Gastroesophageal sphincter (tissue), 4 donors: ENCODE measurements at regions not wholly inside any gene's neighbourhood (a gene's known extent, or its start where the extent isn't known, plus 50 kb on each side); places are given as distances from the start of the nearest gene placed in this dataset.

ENCODE experiments used
- ATAC-seq: fragments of 150-250 bp; one replicate; pipeline ENCODE4 v1.9.1; 2016; ENCODE audit warnings: mild to moderate bottlenecking, moderate library complexity
- H3K27ac ChIP-seq, 4 donors: fragments of 200-600 bp; sonication (generic) in 3 of 4; 1 replicate in 3 of 4; 2 replicates in 1 of 4; pipeline ENCODE4 v1.5.1; 2016 to 2019
- H3K27me3 ChIP-seq: fragments of 200-600 bp; sonication (generic); one replicate; pipeline ENCODE4 v1.5.1; 2019
- H3K36me3 ChIP-seq, 2 donors: fragments of 200-600 bp; sonication (generic); one replicate each; pipeline ENCODE4 v1.5.1; 2019; ENCODE audit warnings: control low read depth in 1 of 2
- H3K4me1 ChIP-seq, 3 donors: fragments of 200-600 bp; sonication (generic); 1 replicate in 2 of 3; 2 replicates in 1 of 3; pipeline ENCODE4 v1.5.1; 2016 to 2019; ENCODE audit warnings: control low read depth in 2 of 3
- H3K4me3 ChIP-seq, 2 donors: fragments of 200-600 bp; sonication (generic); one replicate each; pipeline ENCODE4 v1.5.1; 2019; ENCODE audit warnings: mild to moderate bottlenecking in 1 of 2, moderate library complexity in 1 of 2
- H3K9me3 ChIP-seq, 3 donors: fragments of 200-600 bp; sonication (generic); one replicate each; pipeline ENCODE4 v1.5.1; 2017 to 2019; ENCODE audit warnings: control low read depth in 2 of 3
- EP300 ChIP-seq: sonication (generic); formaldehyde crosslinking; IDR thresholded peaks from one replicate; pipeline ENCODE4 v1.6.1; 2017; ENCODE audit warnings: antibody characterized with exemption, mild to moderate bottlenecking
- POLR2A ChIP-seq, 2 donors: fragments of 450-650 bp; IDR thresholded peaks; one replicate each; pipeline ENCODE4 v1.6.1; 2017; ENCODE audit warnings: antibody characterized with exemption in 2 of 2, mild to moderate bottlenecking in 2 of 2, moderate library complexity in 1 of 2
- POLR2AphosphoS5 ChIP-seq: sonication (generic); formaldehyde crosslinking; IDR thresholded peaks from one replicate; pipeline ENCODE4 v1.6.1; 2017; ENCODE audit warnings: antibody characterized with exemption
- WGBS, 2 donors: methylation state at CpG; one replicate each; pipeline ENCODE4 v1.1.5; 2018; ENCODE audit warnings: low coverage in 1 of 2; 5-methylcytosine and 5-hydroxymethylcytosine counted together
- TF ChIP-seq, protein P1 (sequence below), 4 experiments: fragments of 200-600 bp in 2 of 4; fragments of 450-650 bp in 2 of 4; sonication (generic) in 1 of 4; IDR thresholded peaks; one replicate each; pipeline ENCODE4 v1.5.1; 2017 to 2019; ENCODE audit warnings: antibody characterized with exemption in 4 of 4, mild to moderate bottlenecking in 2 of 4, moderate library complexity in 2 of 4

DNA sequence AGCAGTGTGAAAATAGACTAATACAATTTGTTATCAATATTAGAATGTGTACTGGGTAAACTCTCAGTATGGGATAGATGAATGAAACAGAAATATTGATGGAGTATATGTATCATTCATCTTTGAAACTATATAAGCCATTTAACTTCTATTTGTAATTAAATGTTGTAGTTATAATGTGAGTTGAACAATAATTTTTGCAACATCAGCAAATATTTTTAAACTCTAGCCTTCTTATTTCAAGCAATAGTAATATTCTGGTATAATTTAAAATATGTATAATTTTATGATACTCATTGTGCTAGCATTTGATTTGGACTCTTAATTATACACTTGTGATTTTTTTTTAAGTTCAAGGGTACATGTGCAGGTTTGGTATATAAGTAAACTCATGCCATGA lies 59.6 kb upstream of the RGMB start:
- Histone ChIP-seq H3K36me3 (no peaks in the 10 kb centered on the region), H3K9me3 (no peaks in the 10 kb centered on the region), H3K4me1 (no peaks in the 10 kb centered on the region), H3K27me3 (no peaks in the 10 kb centered on the region), H3K4me3 (no peak overlapping the region), H3K27ac (no peak overlapping the region)
- TF ChIP-seq, protein P1, sequence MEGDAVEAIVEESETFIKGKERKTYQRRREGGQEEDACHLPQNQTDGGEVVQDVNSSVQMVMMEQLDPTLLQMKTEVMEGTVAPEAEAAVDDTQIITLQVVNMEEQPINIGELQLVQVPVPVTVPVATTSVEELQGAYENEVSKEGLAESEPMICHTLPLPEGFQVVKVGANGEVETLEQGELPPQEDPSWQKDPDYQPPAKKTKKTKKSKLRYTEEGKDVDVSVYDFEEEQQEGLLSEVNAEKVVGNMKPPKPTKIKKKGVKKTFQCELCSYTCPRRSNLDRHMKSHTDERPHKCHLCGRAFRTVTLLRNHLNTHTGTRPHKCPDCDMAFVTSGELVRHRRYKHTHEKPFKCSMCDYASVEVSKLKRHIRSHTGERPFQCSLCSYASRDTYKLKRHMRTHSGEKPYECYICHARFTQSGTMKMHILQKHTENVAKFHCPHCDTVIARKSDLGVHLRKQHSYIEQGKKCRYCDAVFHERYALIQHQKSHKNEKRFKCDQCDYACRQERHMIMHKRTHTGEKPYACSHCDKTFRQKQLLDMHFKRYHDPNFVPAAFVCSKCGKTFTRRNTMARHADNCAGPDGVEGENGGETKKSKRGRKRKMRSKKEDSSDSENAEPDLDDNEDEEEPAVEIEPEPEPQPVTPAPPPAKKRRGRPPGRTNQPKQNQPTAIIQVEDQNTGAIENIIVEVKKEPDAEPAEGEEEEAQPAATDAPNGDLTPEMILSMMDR (IDR thresholded peaks at IDR 0.05): no peak
- no peak for TF ChIP-seq EP300
- no peak for ATAC-seq

DNA sequence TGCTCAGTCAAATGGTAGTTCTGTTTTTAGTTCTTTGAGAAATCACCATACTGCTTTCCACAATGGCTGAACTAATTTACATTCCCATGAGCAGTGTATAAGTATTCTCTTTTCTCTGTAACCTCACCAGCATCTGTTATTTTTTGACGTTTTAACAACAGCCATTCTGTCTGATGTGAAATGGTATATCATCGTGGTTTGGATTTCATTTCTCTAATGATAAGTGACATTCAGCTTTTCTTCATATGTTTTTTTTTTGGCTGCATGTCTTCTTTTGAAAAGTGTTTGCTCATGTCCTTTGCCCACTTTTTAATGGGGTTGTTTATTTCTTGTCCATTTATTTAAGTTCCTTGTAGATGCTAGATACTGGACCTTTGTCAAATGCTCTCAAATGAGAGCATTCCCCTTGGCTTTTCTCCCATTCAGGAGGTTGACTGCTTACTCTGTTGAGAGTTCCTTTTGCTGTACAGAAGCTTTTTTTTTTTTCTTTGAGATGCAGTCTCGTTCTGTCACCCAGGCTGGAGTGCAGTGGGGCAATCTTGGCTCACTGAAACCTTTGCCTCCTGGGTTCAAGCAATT lies 58.7 kb upstream of the RGMB start:
- H3K4me1 ChIP-seq: no peaks in the 10 kb centered on the region
- H3K27ac ChIP-seq: no peak overlapping the region
- 49 to 56% methylated on average over 3 of the region's 3 CpGs for WGBS, 2 donors
- no peak for ATAC-seq
- H3K9me3 ChIP-seq: no peaks in the 10 kb centered on the region
- TF ChIP-seq POLR2A (IDR thresholded peaks at IDR 0.05) (no peak), EP300 (no peak), POLR2AphosphoS5 (no peak)
- TF ChIP-seq, protein P1 (IDR thresholded peaks at IDR 0.05): no peak
- no peaks in the 10 kb centered on the region for H3K27me3 ChIP-seq
- no peaks in the 10 kb centered on the region for H3K36me3 ChIP-seq
- no peak overlapping the region for H3K4me3 ChIP-seq

DNA sequence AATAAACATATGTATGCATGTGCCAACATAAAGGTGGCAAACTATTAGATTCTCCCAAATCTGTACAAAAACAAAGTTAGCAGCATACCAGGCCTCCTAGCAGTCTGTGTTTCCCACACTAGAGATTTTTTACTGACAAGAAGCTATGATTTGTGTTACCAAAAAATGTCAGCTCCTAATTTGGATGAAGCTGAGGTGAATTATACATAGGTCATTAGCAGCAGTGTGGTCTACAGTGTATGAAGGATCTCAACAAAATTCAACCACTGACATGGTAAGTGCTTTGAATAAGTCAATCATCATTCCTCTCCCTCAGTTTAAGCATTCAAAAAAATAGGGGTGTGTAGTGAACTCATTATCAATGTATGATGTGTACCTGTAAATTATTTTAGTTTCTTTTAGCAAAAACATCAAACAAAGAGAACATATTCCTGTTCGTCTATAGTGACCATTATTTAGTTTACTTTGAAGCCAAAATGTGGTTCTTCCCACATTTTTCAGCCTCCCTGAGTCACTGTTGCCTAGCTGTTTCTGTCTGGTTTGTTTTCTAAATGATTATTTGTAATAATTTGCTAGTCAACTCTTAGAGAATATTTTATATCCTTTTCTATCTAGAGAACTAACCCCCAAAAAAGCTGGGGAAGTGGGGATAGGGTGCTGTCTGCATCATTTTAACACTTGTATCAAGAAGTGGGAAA lies 52.1 kb upstream of the RGMB start:
- H3K36me3 ChIP-seq: no peaks in the 10 kb centered on the region
- no peaks in the 10 kb centered on the region for H3K27me3 ChIP-seq
- no peak for ATAC-seq
- H3K4me1 ChIP-seq: peaks cover 0 to 21% (median 0%) of the 10 kb centered on the region in 3 donors
- no peak overlapping the region for H3K4me3 ChIP-seq
- H3K9me3 ChIP-seq: no peaks in the 10 kb centered on the region
- 60% methylated on average over 1 of the region's 1 CpG for WGBS, 2 donors
- no peak overlapping the region for H3K27ac ChIP-seq
- TF ChIP-seq EP300 (no peak), POLR2AphosphoS5 (no peak), POLR2A (IDR thresholded peaks at IDR 0.05) (no peak)
- TF ChIP-seq, protein P1 (IDR thresholded peaks at IDR 0.05): no peak

DNA sequence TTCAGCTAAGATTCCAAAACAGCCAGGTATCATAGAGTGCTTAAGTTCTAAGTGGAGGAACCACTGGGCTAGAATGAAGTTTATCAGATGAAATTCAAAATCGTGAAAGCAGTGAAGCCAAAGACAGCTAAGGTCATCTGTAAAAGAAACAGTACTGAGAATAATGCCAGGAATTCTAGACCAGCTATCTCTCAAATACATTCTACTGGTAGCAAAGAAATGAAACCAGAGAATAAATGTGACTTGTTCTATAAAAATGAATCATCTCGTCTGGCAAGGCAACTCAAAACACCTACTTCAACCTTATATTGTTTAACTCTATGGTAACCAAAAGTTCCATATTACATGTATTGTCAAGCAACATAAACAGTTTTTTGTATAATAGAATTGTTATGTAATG lies 51.3 kb upstream of the RGMB start:
- no peak overlapping the region for H3K4me3 ChIP-seq
- WGBS, 2 donors: 27 to 31% methylated on average over 2 of the region's 2 CpGs
- no peak for TF ChIP-seq POLR2AphosphoS5
- no peak for TF ChIP-seq EP300
- TF ChIP-seq, protein P1 (IDR thresholded peaks at IDR 0.05): no peak
- no peak for TF ChIP-seq POLR2A (IDR thresholded peaks at IDR 0.05)

DNA sequence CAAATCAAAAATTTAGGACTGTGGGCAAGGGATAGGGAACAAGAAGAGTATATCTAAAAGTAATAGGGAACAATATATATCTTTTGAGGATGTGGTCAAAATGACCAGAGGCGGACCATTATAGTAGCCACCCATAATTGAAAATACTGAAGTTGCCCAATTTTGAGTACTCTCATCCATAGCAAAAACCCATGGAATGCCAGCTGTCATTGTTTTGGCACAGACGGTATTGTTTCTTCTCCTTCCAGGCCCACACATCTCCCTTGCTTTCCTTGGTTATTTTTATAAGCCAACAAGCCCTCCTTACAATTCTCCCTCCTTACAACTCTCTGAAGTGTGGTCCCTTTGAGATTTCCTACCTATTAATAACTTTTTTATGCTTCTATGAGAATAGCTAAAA lies 50.4 kb upstream of the RGMB start:
- Histone ChIP-seq H3K4me3 (no peak overlapping the region), H3K36me3 (no peaks in the 10 kb centered on the region), H3K27ac (no peak overlapping the region), H3K27me3 (no peaks in the 10 kb centered on the region), H3K4me1 (peaks cover 0 to 21% (median 0%) of the 10 kb centered on the region in 3 donors), H3K9me3 (no peaks in the 10 kb centered on the region)
- WGBS, 2 donors: 80 to 87% methylated on average over 1 to 2 of the region's 2 CpGs
- TF ChIP-seq POLR2A (IDR thresholded peaks at IDR 0.05) (no peak), EP300 (no peak), POLR2AphosphoS5 (no peak)
- TF ChIP-seq, protein P1 (IDR thresholded peaks at IDR 0.05): no peak
- no peak for ATAC-seq

More for the DNA sequence above, 51.3 kb upstream of the RGMB start:
- Histone ChIP-seq H3K4me1 (peaks cover 0 to 21% (median 0%) of the 10 kb centered on the region in 3 donors), H3K27me3 (no peaks in the 10 kb centered on the region), H3K9me3 (no peaks in the 10 kb centered on the region), H3K36me3 (no peaks in the 10 kb centered on the region), H3K27ac (no peak overlapping the region)
- no peak for ATAC-seq
